HG02973 (cell line): ENCODE measurements at regions not wholly inside any gene's neighbourhood (a gene's known extent, or its start where the extent isn't known, plus 50 kb on each side); places are given as distances from the start of the nearest gene placed in this dataset.

ENCODE experiments used
- ATAC-seq: cut with Tn5 transposase; IDR thresholded peaks from one replicate; pipeline ENCODE4 v1.9.1; 2021; ENCODE audit warnings: moderate library complexity; ENCODE audit not compliant: unreplicated experiment

DNA sequence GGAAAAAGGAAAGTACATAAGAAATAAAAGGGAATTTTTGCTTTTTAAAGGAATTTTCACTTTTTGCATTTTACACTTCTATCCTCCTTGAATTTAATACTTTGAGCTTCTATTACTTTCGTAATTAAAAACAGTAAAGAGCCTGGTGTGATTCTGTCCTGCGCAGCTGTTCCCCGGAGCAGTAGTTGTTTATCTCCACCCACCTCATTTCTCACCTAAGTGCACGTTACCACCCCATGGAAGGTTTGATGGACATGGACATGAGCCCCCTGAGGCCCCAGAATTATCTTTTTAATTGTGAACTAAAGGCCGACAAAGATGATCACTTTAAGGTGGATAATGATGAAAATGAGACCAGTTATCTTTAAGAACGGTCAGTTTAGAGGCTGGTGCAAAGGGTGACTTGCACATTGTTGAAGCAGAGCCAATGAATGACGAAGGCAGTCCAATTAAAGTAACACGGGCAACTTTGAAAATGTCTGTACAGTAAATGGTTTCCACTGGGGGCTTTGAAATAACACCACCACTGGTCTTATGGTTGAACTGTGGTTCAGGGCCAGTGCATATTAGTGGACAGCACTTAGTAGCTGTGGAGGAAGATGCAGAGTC is 52.1 kb upstream of the TEX13D start:
- ATAC-seq = no peak

DNA sequence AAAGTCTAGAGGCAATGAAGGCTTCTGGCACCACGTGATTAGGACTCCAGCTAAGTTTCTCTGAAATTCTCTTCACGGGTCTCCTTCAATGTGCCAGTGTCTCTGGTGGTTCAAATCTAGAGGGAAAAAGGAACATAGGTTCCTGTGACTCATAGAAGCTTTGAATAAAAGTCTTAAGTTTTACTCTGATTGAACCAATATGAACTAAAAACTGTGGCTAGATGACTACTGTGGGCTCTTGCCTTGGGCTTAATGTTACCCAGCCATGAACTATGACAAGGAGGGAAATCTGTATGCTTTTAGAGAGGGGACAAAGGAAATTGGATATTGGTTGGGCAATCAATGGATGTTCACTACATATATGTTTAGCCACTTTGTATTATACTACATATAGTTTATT is 49.9 kb upstream of the TEX13D start:
- no peak for ATAC-seq
